Esophagus squamous epithelium (tissue), 4 donors: ENCODE measurements at regions not wholly inside any gene's neighbourhood (a gene's known extent, or its start where the extent isn't known, plus 50 kb on each side); places are given as distances from the start of the nearest gene placed in this dataset.

Experiments
- CTCF ChIP-seq, 6 experiments: fragments of 450-650 bp in 4 of 6; fragments of 200-600 bp in 2 of 6; sonication (generic) in 2 of 6; IDR thresholded peaks; one replicate each; pipeline ENCODE4 v1.5.1; 2016 to 2019; ENCODE audit warnings: antibody characterized with exemption in 6 of 6, mild to moderate bottlenecking in 4 of 6, moderate library complexity in 4 of 6
- POLR2A ChIP-seq, 4 donors: fragments of 450-650 bp; IDR thresholded peaks; one replicate each; pipeline ENCODE4 v1.6.1; 2017; ENCODE audit warnings: antibody characterized with exemption in 4 of 4, mild to moderate bottlenecking in 4 of 4, moderate library complexity in 3 of 4

- TF ChIP-seq CTCF (IDR thresholded peaks at IDR 0.05) (no peak), POLR2A (IDR thresholded peaks at IDR 0.05) (no peak)
These were observed 116.7 kb downstream of the XCL2 start for GRCh38 chr1:168427051-168427450.
